22Rv1 (cell line): ENCODE measurements at regions not wholly inside any gene's neighbourhood (a gene's known extent, or its start where the extent isn't known, plus 50 kb on each side); places are given as distances from the start of the nearest gene placed in this dataset.
A peak's percentile ranks its signal among the peaks of the same experiment; 100 is the strongest.

Source experiments
- H3K27ac ChIP-seq: fragments of 450-650 bp; 2 replicates; pipeline ENCODE4 v1.5.1; 2017
- CTCF ChIP-seq: fragments of 450-650 bp; IDR thresholded peaks from 2 replicates; pipeline ENCODE4 v1.5.1; 2017; ENCODE audit warnings: mild to moderate bottlenecking
- ZFX ChIP-seq: fragments of 450-650 bp; IDR thresholded peaks from 2 replicates; pipeline ENCODE4 v1.6.1; 2017; ENCODE audit warnings: antibody characterized with exemption, borderline replicate concordance

- TF ChIP-seq CTCF (no peak), ZFX (no peak)
- no peak overlapping the region for H3K27ac ChIP-seq
Measured at GRCh38 chr14:28599605-28600004, 167.0 kb upstream of the FOXG1 start.

GRCh38 chr14:28603606-28604005, 163.0 kb upstream of the FOXG1 start:
- H3K27ac ChIP-seq = no peak overlapping the region
- TF ChIP-seq CTCF (no peak), ZFX (no peak)

- H3K27ac ChIP-seq = no peak overlapping the region
- no peak for TF ChIP-seq ZFX
Measured at GRCh38 chr14:28607661-28608060, 158.9 kb upstream of the FOXG1 start.

GRCh38 chr14:28608443-28608842, 158.1 kb upstream of the FOXG1 start:
- no peak overlapping the region for H3K27ac ChIP-seq
- TF ChIP-seq ZFX (no peak), CTCF (no peak)

- TF ChIP-seq ZFX (no peak), CTCF (peak; percentile 93)
- H3K27ac ChIP-seq = no peak overlapping the region
Measured at GRCh38 chr14:28608851-28609828, 157.4 kb upstream of the FOXG1 start.

GRCh38 chr14:28612414-28612813, 154.2 kb upstream of the FOXG1 start:
- TF ChIP-seq CTCF (no peak), ZFX (no peak)
- H3K27ac ChIP-seq = no peak overlapping the region

GRCh38 chr14:28613532-28613931, 153.1 kb upstream of the FOXG1 start:
- no peak overlapping the region for H3K27ac ChIP-seq
- TF ChIP-seq ZFX (no peak), CTCF (no peak)
